Fibroblast of skin of right biceps (primary cell): ENCODE measurements at regions not wholly inside any gene's neighbourhood (a gene's known extent, or its start where the extent isn't known, plus 50 kb on each side); places are given as distances from the start of the nearest gene placed in this dataset.
A peak's percentile ranks its signal among the peaks of the same experiment; 100 is the strongest.

ENCODE experiments used
- DNase-seq: peaks from one replicate; pipeline ENCODE4 v3.0.0-alpha.2; 2013

- peak; percentile 9 for DNase-seq
Measured at GRCh38 chr7:156474241-156474743, 166.3 kb upstream of the RNF32 start.

- DNase-seq, result no peak
Measured at GRCh38 chr7:156473476-156474240, 166.9 kb upstream of the RNF32 start.

GRCh38 chr7:156472267-156472666, 168.3 kb upstream of the RNF32 start:
- no peak for DNase-seq

- no peak for DNase-seq
Measured at GRCh38 chr7:156470399-156471320, 169.9 kb upstream of the RNF32 start.

- DNase-seq, result no peak
Measured at GRCh38 chr7:156466955-156467625, 173.5 kb upstream of the RNF32 start.

DNA sequence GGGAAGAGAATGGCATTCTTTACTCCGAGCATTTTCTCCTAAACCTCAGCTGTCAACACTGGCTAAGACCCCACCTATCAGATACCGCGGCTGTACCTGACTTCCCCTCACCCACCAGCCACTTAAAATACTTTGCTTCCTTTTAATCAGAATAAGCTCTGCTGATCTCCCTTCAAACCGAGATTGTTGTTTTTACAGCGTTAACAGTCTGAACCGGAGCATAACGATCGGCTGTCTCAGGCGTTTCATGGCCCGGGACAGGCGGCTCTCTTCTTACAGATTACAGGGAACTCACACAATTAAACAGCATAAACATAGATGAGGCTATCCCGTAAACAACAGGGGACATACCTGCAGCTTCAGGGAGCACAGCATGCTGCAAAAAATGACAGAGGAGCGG, 174.3 kb upstream of the RNF32 start:
- DNase-seq, result no peak

DNA sequence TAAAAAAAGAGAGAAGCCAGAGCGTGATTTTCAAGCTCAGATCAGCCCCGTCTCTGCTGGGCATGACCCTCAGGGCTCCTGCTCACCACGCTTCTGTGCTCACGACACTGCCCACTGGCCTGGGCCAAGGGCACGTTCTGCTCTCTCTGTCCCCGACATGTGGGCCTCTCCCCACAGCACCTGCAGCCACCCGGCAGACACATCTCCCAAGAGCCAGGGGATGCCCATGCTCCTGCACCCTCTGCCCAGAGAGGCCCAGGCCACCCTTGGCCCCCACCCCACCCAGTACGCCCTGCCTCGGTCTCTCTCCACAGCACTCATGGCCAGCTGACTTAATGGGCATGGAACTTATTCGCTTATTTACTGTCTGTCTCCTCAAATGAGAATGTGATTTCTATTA, 175.4 kb upstream of the RNF32 start:
- no peak for DNase-seq

- DNase-seq, result no peak
Measured at GRCh38 chr7:156464339-156464738, 176.2 kb upstream of the RNF32 start.

DNA sequence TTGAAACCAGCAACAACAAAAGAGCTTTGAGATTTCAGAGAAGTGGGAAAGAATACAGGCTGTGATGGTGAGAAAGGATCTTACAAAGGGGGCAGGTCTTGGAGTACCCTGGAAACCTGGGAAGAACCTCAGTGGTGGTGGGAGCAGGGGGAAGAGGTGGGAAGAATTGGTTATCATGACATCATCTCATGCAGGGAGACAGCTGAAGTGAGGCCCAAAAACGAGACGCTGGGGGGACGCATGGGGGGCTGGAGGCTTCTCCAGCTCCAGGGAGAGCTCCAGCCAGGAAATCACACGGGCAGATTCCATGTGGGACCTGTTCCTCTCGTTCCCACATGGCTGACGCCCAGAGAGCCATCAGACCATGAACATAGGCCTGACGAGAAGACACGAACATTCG, 177.3 kb upstream of the RNF32 start:
- DNase-seq, result no peak

- DNase-seq, result no peak
Measured at GRCh38 chr7:156461881-156462665, 178.5 kb upstream of the RNF32 start.

GRCh38 chr7:156460858-156461627, 179.5 kb upstream of the RNF32 start:
- no peak for DNase-seq

- DNase-seq, result no peak
Measured at GRCh38 chr7:156459582-156459981, 181.0 kb upstream of the RNF32 start.

GRCh38 chr7:156459067-156459466, 181.5 kb upstream of the RNF32 start:
- DNase-seq, result no peak

DNA sequence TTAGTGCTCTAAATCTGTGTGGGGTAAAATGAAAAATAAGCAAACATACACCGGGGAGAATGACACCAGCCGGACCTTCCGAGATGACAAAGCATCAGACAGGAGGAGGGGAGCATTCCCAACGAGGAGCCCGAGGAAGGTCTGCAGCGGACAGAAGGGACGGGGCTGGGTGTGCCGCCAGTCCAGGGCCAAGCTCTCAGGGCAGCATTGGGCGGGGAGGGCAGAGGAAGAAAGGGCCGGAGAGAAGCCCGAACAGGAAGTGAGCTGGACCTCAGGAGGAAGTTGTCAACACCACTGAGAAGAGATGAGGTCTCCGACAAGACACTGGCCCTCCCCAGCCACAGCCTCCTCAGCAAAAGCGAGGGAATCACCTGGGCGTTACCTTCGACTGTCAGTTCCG, 182.6 kb upstream of the RNF32 start:
- DNase-seq, result no peak

DNA sequence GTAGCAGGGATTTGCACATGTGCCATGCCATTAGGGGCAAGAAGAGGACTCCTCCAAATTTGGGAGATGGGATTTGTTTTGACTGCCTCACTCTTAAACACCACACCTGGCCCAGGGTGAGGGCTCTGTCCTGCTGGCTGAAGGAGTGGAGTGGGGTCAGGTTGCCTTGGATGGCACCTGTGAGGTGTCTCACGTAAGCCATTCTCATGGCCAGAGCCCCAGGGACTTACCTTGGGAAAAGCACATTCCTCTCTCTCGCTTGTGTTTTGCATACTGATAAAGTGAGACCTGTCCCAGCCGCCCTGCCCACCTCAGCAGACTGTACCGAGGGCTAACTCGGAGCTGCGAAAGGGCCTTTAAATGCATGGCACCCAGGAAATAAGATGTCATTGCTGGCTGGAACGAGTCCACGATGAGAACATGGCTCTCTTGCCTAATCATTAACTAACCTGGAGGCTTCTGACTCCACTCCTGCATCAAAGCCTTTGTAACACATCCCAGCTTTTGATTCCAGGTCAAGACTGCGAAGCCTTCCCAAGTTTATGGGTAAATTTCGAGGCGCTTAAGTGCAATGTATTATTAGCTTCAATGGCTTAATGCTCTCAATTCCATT, 184.0 kb upstream of the RNF32 start:
- DNase-seq, result no peak

GRCh38 chr7:156456032-156456431, 184.5 kb upstream of the RNF32 start:
- DNase-seq, result no peak

DNA sequence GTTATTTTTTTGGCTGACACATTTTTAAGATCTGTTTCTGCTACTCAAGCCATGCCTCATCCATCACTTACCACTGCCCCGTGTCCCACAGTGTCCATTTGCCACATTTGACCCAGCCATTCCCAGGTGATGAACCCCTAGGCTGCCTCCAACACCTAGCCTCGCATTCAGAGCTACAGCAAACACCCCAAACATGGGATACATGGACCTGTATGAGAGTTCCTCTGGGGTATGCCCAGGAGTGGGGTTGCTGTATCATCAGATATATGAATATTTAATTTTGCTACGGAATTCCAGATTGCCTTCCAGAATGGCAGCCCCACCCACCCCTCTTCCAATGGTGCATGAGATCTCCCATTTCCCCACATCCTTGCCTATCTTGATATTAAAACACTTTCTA, 190.1 kb upstream of the RNF32 start:
- DNase-seq, result no peak

GRCh38 chr7:156448918-156449317, 191.7 kb upstream of the RNF32 start:
- DNase-seq, result no peak

DNA sequence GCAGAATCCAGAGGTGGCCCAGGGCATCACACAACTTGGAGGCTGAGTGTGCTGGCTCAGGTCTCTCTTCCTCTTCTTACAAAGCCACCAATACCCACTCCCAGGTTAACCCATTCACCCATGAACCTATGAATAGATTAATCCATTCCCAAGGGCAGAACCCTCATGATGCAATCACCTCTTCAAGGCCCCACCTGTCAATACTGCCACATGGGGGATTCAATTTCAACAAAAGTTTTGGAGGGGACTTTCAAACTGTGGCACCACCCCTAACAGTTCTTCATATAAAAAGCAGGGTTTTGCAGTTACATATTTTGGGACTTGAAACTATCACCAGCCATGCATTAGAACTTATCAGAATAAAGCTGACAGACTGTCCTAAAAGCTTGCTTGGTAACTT, 193.6 kb upstream of the RNF32 start:
- DNase-seq, result no peak

- no peak for DNase-seq
Measured at GRCh38 chr7:156445997-156446761, 194.4 kb upstream of the RNF32 start.
